H1 (cell line): ENCODE measurements at regions not wholly inside any gene's neighbourhood (a gene's known extent, or its start where the extent isn't known, plus 50 kb on each side); places are given as distances from the start of the nearest gene placed in this dataset.

Source experiments
- CTCF ChIA-PET: fragments of 300-600 bp; sonication (Branson Sonifier 250); formaldehyde crosslinking; loops from one replicate; lab custom pipeline; 2021; ENCODE audit not compliant: partially characterized antibody; lab: Charles Lee
- POLR2A ChIA-PET: fragments of 300-600 bp; sonication (Branson Sonifier 250); formaldehyde crosslinking; loops from one replicate; lab custom pipeline; 2021; ENCODE audit warnings: inconsistent platforms; ENCODE audit not compliant: partially characterized antibody; lab: Charles Lee
- DNase-seq, 2 experiments: peaks; one replicate each; pipeline versions ENCODE4 v3.0.0 to v3.0.0-alpha.2; 2010 to 2022; ENCODE audit warnings: low spot score in 2 of 2, low read depth in 1 of 2, mixed read lengths in 1 of 2
- FAIRE-seq: peaks from 2 replicates; lab custom pipeline; 2011; peaks lifted over from hg19 to GRCh38; lab: Jason Lieb, UNC
- H2AFZ ChIP-seq: 2 replicates; pipeline ENCODE4 v1.8.1; 2012; ENCODE audit warnings: low read length, inconsistent platforms
- H2AK5ac ChIP-seq: 2 replicates; pipeline ENCODE4 v1.6.1; 2013; ENCODE audit warnings: low read depth, low read length
- H2BK120ac ChIP-seq: replicated peaks from 2 replicates; pipeline ENCODE3; 2013; ENCODE audit warnings: low read depth, low read length, inconsistent platforms
- H2BK12ac ChIP-seq: 2 replicates; pipeline ENCODE4 v1.6.1; 2013; ENCODE audit warnings: low read depth, low read length
- H2BK15ac ChIP-seq: 2 replicates; pipeline ENCODE4 v1.6.1; 2013; ENCODE audit warnings: low read length
- H2BK20ac ChIP-seq: 2 replicates; pipeline ENCODE4 v1.6.1; 2013; ENCODE audit warnings: low read length
- H2BK5ac ChIP-seq: 2 replicates; pipeline ENCODE4 v1.6.1; 2013; ENCODE audit warnings: low read depth, low read length
- H3K14ac ChIP-seq: 2 replicates; pipeline ENCODE4 v1.6.1; 2013; ENCODE audit warnings: inconsistent platforms; ENCODE audit not compliant: insufficient read length
- H3K18ac ChIP-seq: 2 replicates; pipeline ENCODE4 v1.6.1; 2013; ENCODE audit warnings: low read length; ENCODE audit errors: extremely low read depth
- H3K23ac ChIP-seq: 2 replicates; pipeline ENCODE4 v1.6.1; 2013; ENCODE audit warnings: inconsistent platforms; ENCODE audit not compliant: insufficient read length
- H3K23me2 ChIP-seq: 2 replicates; pipeline ENCODE4 v1.6.1; 2013; ENCODE audit warnings: low read depth, low read length
- H3K27ac ChIP-seq: 2 replicates; pipeline ENCODE4 v1.6.1; 2011; ENCODE audit warnings: low read depth, low read length, inconsistent platforms
- H3K27me3 ChIP-seq, 4 experiments: replicated peaks in 1 of 4; 1 replicate in 1 of 4; 2 replicates in 3 of 4; pipeline versions ENCODE4 v1.6.1 to v1.8.1; 2011 to 2013; ENCODE audit warnings: low read length in 3 of 4, mild to moderate bottlenecking in 3 of 4, inconsistent platforms in 2 of 4, mixed read lengths in 2 of 4, moderate library complexity in 1 of 4; ENCODE audit not compliant: control insufficient read depth in 3 of 4, insufficient read depth in 3 of 4; ENCODE audit errors: extremely low read depth in 1 of 4
- H3K36me3 ChIP-seq, 4 experiments: 2 replicates each; pipeline versions ENCODE4 v1.6.1 to v1.8.1; 2011 to 2013; ENCODE audit warnings: mild to moderate bottlenecking in 4 of 4, low read length in 3 of 4, moderate library complexity in 2 of 4, control low read depth in 1 of 4, inconsistent platforms in 1 of 4; ENCODE audit not compliant: insufficient read depth in 4 of 4, control insufficient read depth in 2 of 4
- H3K4ac ChIP-seq: replicated peaks from 2 replicates; pipeline ENCODE3; 2013; ENCODE audit warnings: low read length, low read depth, mixed read lengths, inconsistent platforms; ENCODE audit not compliant: insufficient read length
- H3K4me1 ChIP-seq, 4 experiments: replicated peaks in 1 of 4; 1 replicate in 1 of 4; 2 replicates in 3 of 4; pipeline versions ENCODE4 v1.6.1 to v1.8.1; 2011 to 2013; ENCODE audit warnings: low read length in 3 of 4, inconsistent platforms in 2 of 4, mixed read lengths in 1 of 4; ENCODE audit not compliant: insufficient read depth in 4 of 4, control insufficient read depth in 3 of 4
- H3K4me2 ChIP-seq, 2 experiments: 2 replicates each; pipeline versions ENCODE4 v1.6.1 to v1.8.1; 2011 to 2013; ENCODE audit warnings: low read depth in 2 of 2, low read length in 2 of 2, control low read depth in 1 of 2, inconsistent platforms in 1 of 2, mild to moderate bottlenecking in 1 of 2; ENCODE audit not compliant: insufficient read depth in 1 of 2
- H3K4me3 ChIP-seq, 4 experiments: fragments of 200-600, 300-600 bp in 1 of 4; sonication (generic), shearing (Covaris generic), sonication (Bioruptor Twin) in 1 of 4; 2 replicates each; pipeline versions ENCODE4 v1.5.1 to v1.8.1; 2011 to 2016; ENCODE audit warnings: low read length in 4 of 4, low read depth in 3 of 4, control low read depth in 2 of 4, inconsistent platforms in 2 of 4, mild to moderate bottlenecking in 2 of 4, mixed read lengths in 1 of 4, moderate library complexity in 1 of 4; ENCODE audit not compliant: insufficient read depth in 2 of 4; ENCODE audit errors: extremely low read depth in 1 of 4
- H3K56ac ChIP-seq: replicated peaks from 2 replicates; pipeline ENCODE3; 2013; ENCODE audit warnings: low read depth, mild to moderate bottlenecking, mixed read lengths, low read length, inconsistent platforms; ENCODE audit not compliant: insufficient read length
- H3K79me1 ChIP-seq: 2 replicates; pipeline ENCODE4 v1.6.1; 2013; ENCODE audit warnings: low read depth, low read length, control low read depth
- H3K79me2 ChIP-seq, 2 experiments: 2 replicates each; pipeline versions ENCODE4 v1.6.1 to v1.8.1; 2012 to 2013; ENCODE audit warnings: low read length in 2 of 2, mild to moderate bottlenecking in 2 of 2, inconsistent platforms in 1 of 2; ENCODE audit not compliant: insufficient read depth in 2 of 2, control insufficient read depth in 1 of 2
- H3K9ac ChIP-seq, 4 experiments: replicated peaks in 1 of 4; 1 replicate in 1 of 4; 2 replicates in 3 of 4; pipeline versions ENCODE4 v1.6.1 to v1.8.1; 2011 to 2013; ENCODE audit warnings: low read depth in 3 of 4, low read length in 3 of 4, control low read depth in 2 of 4, mild to moderate bottlenecking in 2 of 4, moderate library complexity in 2 of 4, inconsistent platforms in 1 of 4; ENCODE audit errors: extremely low read depth in 1 of 4
- H3K9me3 ChIP-seq, 2 experiments: 2 replicates each; pipeline versions ENCODE4 v1.6.1 to v1.8.1; 2012 to 2013; ENCODE audit warnings: mild to moderate bottlenecking in 2 of 2, moderate library complexity in 2 of 2, control low read depth in 1 of 2, inconsistent platforms in 1 of 2, low read depth in 1 of 2, low read length in 1 of 2, mixed read lengths in 1 of 2; ENCODE audit not compliant: insufficient read depth in 2 of 2
- H4K20me1 ChIP-seq, 2 experiments: replicated peaks in 1 of 2; 2 replicates each; pipeline versions ENCODE3 to v1.8.1; 2011 to 2013; ENCODE audit warnings: inconsistent platforms in 2 of 2, low read length in 2 of 2, mild to moderate bottlenecking in 1 of 2; ENCODE audit not compliant: insufficient read depth in 2 of 2, control insufficient read depth in 1 of 2
- H4K5ac ChIP-seq: 2 replicates; pipeline ENCODE4 v1.6.1; 2013; ENCODE audit warnings: low read length, low read depth, mixed read lengths, inconsistent platforms; ENCODE audit not compliant: insufficient read length
- H4K8ac ChIP-seq: 2 replicates; pipeline ENCODE4 v1.8.0; 2013; ENCODE audit warnings: mild to moderate bottlenecking, moderate library complexity, low read length, inconsistent platforms; ENCODE audit not compliant: insufficient read depth; ENCODE audit errors: extremely low read depth
- H4K91ac ChIP-seq: replicated peaks from 2 replicates; pipeline ENCODE3; 2013; ENCODE audit warnings: low read length, mixed read lengths, inconsistent platforms; ENCODE audit not compliant: insufficient read length
- EP300 ChIP-seq, 2 experiments: IDR thresholded peaks; 1 replicate in 1 of 2; 2 replicates in 1 of 2; pipeline ENCODE4 v1.6.1; 2011 to 2012; ENCODE audit warnings: low read depth in 2 of 2, low read length in 2 of 2, mild to moderate bottlenecking in 2 of 2, borderline replicate concordance in 1 of 2, inconsistent platforms in 1 of 2, moderate library complexity in 1 of 2
- RXRA ChIP-seq: IDR thresholded peaks from 2 replicates; pipeline ENCODE4 v1.6.1; 2011; ENCODE audit warnings: low read depth, mild to moderate bottlenecking, low read length, moderate library complexity; ENCODE audit not compliant: insufficient read depth
- SIRT6 ChIP-seq: IDR thresholded peaks from one replicate; pipeline ENCODE4 v1.7.1; 2012; ENCODE audit warnings: low read length, inconsistent platforms
- WGBS, 2 experiments: shearing (Covaris generic) in 1 of 2; methylation state at CpG; one replicate each; pipeline versions ENCODE4 v1.1.6 to v1.1.7; 2013 to 2015; ENCODE audit warnings: low lambda C conversion rate in 2 of 2, mixed read lengths in 2 of 2, inconsistent platforms in 1 of 2, low coverage in 1 of 2, missing lambda C conversion rate in 1 of 2; ENCODE audit not compliant: insufficient replicate concordance in 2 of 2, insufficient coverage in 1 of 2, insufficient read length in 1 of 2; ENCODE audit errors: extremely low coverage in 1 of 2, missing lambda C conversion rate in 1 of 2; 5-methylcytosine and 5-hydroxymethylcytosine counted together

DNA sequence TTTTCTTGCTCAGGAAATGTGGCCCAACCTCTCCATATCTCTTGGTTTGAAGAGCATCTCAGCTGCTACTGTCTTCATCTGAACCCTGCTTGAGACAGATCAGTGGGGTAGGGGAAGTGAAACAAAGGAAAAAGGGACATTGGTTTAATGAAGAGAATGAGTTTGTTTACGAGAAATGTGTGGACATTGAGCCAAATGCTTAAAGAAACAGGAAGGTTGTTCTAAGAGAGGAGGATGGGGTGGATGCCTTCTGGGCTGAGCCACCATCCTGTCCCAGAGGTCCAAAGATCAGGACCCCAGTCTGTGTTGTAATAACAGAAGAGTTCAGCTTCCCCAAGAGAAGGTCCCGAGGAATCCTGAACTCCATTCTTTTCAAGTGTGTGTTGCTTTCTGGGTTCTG, 369.7 kb downstream of the INSC start:
- Histone ChIP-seq H3K79me1 (no peaks in the 10 kb centered on the region), H2BK20ac (no peak overlapping the region; the same call in 1 of the 2 replicates), H3K27me3 (peaks cover 0 to 1% (median 0%) of the 10 kb centered on the region in 4 experiments; a peak in 1 of 7 replicates), H3K4me2 (no peak overlapping the region), H2BK15ac (no peak overlapping the region), H3K23ac (no peak overlapping the region), H3K4me3 (no peak overlapping the region), H4K8ac (no peak overlapping the region), H3K14ac (no peak overlapping the region), H2BK120ac (no peak overlapping the region), H3K56ac (no peak overlapping the region), H4K91ac (no peak overlapping the region), H2BK12ac (no peak overlapping the region), H4K5ac (no peak overlapping the region), H2AFZ (no peak overlapping the region), H3K4me1 (no peaks in the 10 kb centered on the region), H3K4ac (no peak overlapping the region), H3K18ac (no peak overlapping the region), H2BK5ac (no peak overlapping the region), H3K9me3 (peaks cover 0 to 4% of the 10 kb centered on the region in 2 experiments; a peak in 1 of 4 replicates), H3K79me2 (no peaks in the 10 kb centered on the region), H3K27ac (no peak overlapping the region), H4K20me1 (no peaks in the 10 kb centered on the region), H3K23me2 (no peaks in the 10 kb centered on the region), H3K9ac (no peak overlapping the region), H2AK5ac (no peak overlapping the region), H3K36me3 (no peaks in the 10 kb centered on the region)
- DNase-seq (no peak), FAIRE-seq (no peak)
- TF ChIP-seq SIRT6: no peak
- TF ChIP-seq EP300 (IDR thresholded peaks at IDR 0.05; ENCODE audit: borderline replicate concordance in 1 of 2, low read depth in 2 of 2, low read length in 2 of 2): no peak
- TF ChIP-seq RXRA: no peak
- WGBS, 2 experiments: 0 to 54% methylated on average over 1 to 2 of the region's 2 CpGs
- POLR2A ChIA-PET: no interaction called here
- CTCF ChIA-PET: interaction anchor here (0.6 to 1.1 kb wide), 4 partner anchors 10 to 1282 kb away, joined by 3 read pairs; no protein-coding TSS in a partner anchor
